HG02943 (cell line): ENCODE measurements at regions not wholly inside any gene's neighbourhood (a gene's known extent, or its start where the extent isn't known, plus 50 kb on each side); places are given as distances from the start of the nearest gene placed in this dataset.
"Not testable (repeated sequence)": the region's sequence is repeated elsewhere in the genome, so short reads cannot be mapped to it uniquely, and the experiment has no call there.

Experiments
- ATAC-seq: cut with Tn5 transposase; IDR thresholded peaks from one replicate; pipeline ENCODE4 v1.9.1; 2021; ENCODE audit warnings: mild to moderate bottlenecking, low read depth, moderate library complexity; ENCODE audit not compliant: unreplicated experiment

- ATAC-seq = no peak
Observed at GRCh38 chr12:127829281-127830064, 437.5 kb upstream of the TMEM132C start.

- no peak for ATAC-seq
Observed at GRCh38 chr12:127830065-127830460, 436.9 kb upstream of the TMEM132C start.

- no peak for ATAC-seq
Observed at GRCh38 chr12:127830730-127831129, 436.2 kb upstream of the TMEM132C start.

DNA sequence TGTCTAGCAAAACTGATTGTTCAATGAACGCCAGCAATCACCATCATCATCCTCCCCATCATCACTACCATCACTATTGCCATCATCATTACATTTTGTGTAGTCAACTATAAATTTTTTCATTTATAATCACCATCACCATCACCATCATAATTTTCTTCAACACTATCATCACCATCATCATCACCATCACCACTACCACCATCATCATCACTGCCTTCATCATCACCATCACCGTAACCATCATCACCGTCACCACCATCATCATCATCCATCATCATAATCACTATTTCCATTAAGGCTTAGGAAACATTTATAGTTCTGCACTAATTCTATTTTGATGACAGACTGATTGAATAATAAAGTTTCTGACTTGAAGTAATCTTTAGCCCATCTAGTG lies 434.8 kb upstream of the TMEM132C start:
- no peak for ATAC-seq

DNA sequence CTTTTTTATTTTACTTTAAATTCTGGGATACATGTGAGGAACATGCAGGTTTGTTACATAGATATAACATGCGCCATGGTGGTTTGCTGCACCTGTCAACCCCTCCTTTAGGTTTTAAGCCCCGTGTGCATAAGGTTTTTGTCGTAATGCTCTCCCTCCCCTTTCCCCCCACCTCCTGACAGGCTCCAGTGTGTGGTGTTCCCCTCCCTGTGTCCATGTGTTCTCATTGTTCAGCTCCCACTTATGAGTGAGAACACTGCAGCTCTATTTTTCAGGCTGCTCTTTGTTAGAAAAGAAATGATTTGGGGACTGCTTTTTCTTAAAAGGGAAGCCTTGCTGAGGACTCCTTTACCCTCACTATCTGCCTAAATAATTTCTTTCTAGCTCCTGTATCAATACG lies 430.2 kb upstream of the TMEM132C start:
- not testable (repeated sequence) for ATAC-seq

DNA sequence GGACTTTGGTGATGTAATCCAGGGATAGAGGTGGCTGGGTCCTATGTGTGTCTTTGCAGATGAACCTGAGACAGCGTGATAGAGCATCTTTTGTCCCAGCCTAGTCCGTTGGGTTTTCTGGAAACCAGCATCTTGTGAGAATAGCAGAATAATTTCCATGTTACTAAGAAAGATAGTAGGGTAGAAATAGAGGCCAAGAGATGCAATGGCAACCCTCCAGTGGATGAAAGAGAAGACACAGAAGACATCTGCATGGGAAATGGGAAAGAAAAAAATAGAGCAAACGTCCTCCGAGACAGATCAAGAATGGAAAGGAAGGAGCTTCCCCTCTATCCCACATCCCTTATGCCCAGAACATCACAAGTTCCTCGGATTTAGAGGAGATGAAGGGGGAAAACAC lies 409.3 kb upstream of the TMEM132C start:
- ATAC-seq = no peak

GRCh38 chr12:127860536-127860935 lies 406.4 kb upstream of the TMEM132C start:
- no peak for ATAC-seq

GRCh38 chr12:127861406-127861805 lies 405.6 kb upstream of the TMEM132C start:
- ATAC-seq = no peak

GRCh38 chr12:127873306-127873705 lies 393.7 kb upstream of the TMEM132C start:
- no peak for ATAC-seq

DNA sequence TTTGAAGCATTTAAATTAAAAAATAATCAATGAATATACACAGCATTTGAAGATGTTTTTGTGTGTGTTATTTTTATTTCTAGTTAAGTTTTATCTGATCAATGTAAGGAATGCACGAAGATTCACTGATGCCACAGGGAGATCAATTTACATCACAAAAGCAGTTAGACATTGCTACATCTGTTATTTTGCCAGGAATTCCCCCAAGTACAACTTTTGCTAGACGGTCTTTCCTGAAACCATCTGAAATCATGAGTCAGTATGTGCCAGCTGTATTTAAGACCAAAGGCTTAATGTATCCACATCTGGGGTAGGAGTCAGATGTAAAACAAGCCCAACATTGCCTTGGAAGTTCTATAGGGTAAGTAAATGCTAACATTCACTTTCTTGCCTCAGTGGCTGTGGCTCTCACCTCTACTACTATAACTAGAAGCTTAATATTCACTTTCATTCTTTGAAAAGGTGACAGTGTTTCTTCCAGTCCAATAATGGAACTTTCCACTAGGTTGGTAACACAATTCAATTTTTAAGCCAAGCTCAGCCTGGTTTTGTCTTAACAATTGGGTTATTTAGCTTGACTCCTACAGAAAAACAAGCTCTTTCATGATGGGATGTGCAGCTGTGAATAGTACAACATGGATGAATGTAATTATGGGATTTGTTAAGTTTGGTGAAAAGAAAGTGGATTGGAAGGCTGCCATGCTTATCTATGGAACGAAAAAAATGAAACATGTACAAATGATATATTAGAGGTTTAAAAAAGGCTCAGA lies 385.4 kb upstream of the TMEM132C start:
- ATAC-seq = no peak

- no peak for ATAC-seq
Observed at GRCh38 chr12:127883013-127883412, 384.0 kb upstream of the TMEM132C start.

DNA sequence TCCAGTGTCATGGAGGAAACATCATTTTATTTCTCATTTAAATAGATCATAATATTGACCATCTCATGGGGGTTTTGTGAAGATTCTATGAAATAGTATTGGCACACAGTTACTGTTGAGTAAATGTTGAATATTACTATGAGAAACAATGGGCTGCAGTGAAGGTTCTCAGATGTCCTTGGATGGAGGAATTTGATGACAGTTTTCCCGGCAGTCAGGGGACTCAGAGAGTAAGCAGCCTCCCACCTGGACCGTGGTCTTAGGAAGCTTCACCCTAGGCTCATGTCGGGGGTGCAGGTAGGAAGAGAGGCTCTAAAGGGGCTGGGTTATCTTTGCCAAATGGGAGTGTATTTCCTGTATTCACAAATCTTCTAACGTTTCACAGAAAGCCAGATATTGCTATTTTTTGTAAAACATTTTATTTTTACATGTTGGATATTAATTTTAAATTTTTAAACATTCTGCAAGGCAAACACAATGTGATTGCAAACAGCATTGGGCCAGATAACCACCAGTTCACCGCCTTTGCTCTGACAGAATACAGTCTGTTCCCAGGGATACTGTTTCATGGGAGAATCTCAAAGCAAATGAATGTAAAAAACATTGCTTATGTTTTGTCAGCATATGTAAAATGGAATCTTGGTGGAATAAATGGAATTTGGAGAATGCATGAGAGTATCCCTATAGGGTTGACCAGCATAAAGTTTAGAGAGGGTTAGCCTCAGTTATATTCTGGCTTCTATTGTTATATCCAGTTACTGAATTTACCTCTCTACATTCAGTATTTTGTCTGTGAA lies 380.8 kb upstream of the TMEM132C start:
- ATAC-seq = no peak

DNA sequence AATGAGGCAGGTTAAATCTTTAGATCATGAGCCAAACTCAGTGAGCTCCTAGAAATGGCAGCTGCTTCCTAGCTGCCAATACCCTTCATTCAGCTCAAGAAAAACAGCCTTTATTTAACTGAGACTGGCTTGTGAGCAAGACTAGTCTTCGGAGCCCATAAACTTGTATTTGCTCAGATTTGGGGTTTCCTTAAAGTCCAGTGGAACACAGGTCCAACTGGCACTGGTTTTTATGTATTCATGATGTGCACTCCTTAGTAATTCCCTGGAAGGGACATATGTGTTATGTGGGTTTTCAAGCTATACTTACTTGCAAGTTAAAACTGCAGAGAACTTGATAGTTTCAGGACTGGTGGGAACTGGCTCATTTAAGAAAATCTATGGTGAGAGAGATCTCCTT lies 380.1 kb upstream of the TMEM132C start:
- ATAC-seq = no peak

GRCh38 chr12:127888943-127889719 lies 377.8 kb upstream of the TMEM132C start:
- ATAC-seq = no peak

- no peak for ATAC-seq
Observed at GRCh38 chr12:127893895-127894609, 372.9 kb upstream of the TMEM132C start.

DNA sequence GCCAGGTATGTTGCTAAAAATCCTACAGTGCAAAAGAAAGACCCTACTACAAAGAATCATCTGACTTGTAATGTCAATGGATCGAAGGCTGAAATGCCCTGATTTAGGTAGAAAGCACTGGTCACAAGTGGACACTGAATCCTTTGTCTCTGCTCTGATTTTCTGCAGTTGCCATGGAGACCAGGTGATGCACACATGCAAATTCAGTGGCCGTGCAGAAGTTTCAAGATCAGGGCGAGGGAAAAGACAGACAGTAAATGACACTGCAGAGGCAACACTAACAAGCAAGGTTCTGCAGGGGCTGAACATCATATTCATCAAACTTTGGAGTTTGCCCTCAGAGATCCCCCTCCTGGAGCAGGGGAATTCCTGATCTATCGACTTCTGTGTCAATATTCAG lies 370.3 kb upstream of the TMEM132C start:
- ATAC-seq = no peak

DNA sequence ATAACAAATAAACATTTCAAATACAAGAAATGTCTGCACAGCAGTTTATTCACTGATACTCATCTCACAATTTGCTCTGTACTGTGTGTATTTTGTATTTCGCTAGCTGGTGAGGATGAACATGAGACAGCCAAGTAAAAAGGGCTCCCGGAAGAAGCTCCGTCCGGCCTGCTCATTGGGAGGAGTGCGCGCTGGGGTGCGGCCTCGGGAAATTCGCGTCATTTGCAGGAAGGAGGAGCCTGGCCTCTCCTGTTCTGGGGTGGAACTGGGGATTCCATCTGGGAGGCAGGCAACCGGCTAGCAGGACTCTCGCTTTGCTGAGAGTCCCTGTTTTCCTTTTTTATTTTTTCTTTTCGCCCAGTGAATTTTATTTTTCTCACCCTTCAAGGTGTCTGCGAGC lies 368.4 kb upstream of the TMEM132C start:
- no peak for ATAC-seq

DNA sequence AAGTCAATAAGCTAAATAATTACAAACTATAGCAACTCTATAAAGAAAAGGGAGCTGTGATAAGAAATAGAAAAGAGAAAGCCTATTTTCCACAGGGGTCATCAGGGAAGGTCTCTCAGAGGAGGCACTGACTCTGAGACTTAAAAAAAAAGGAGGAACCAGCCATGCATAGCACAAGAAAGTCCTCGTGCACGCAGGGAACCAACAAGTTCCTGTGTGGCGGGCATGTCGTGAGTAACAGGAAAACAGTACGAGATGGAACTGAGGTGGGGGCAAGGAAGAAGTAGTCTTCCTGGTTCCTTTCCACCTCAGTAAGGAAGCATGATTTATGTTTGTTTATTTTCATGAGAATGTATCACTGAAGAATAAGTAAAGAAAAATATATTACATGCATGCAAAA lies 367.0 kb upstream of the TMEM132C start:
- no peak for ATAC-seq

GRCh38 chr12:127900386-127900785 lies 366.6 kb upstream of the TMEM132C start:
- ATAC-seq = no peak

DNA sequence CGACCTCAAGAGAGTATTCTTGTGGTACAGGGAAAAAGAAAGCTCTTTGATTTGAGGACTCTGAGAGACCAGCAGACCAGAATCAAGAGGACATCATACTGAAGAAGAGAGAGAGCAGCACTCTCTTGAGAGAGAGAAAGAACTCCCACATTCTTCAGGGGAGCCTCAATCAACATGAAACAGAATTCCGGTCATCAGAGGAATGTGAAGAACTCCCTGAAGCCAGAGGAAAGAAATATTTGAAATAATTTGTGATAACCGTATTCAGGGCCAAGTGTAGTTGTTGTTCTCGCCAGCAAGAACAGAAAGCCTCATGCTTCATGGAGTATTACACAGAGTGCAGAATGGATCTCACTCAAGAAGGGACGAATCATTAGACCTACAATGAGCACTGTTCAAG lies 363.8 kb upstream of the TMEM132C start:
- ATAC-seq = no peak
